H9 (cell line): ENCODE measurements at regions not wholly inside any gene's neighbourhood (a gene's known extent, or its start where the extent isn't known, plus 50 kb on each side); places are given as distances from the start of the nearest gene placed in this dataset.

ENCODE experiments used
- DNase-seq: peaks from one replicate; pipeline ENCODE4 v3.0.0-alpha.2; 2017
- H2AFZ ChIP-seq: one replicate; pipeline ENCODE4 v1.6.1; 2013; ENCODE audit warnings: mild to moderate bottlenecking, low read length, control low read depth, moderate library complexity
- H2AK5ac ChIP-seq: 2 replicates; pipeline ENCODE4 v1.6.1; 2013; ENCODE audit warnings: low read length, control low read depth, mixed read lengths; ENCODE audit not compliant: insufficient read length
- H2BK120ac ChIP-seq: one replicate; pipeline ENCODE4 v1.6.1; 2013; ENCODE audit warnings: low read depth, mild to moderate bottlenecking, low read length, control low read depth, inconsistent platforms; ENCODE audit not compliant: poor library complexity, severe bottlenecking
- H2BK12ac ChIP-seq: 2 replicates; pipeline ENCODE4 v1.6.1; 2013; ENCODE audit warnings: low read length, control low read depth, mixed read lengths, low read depth; ENCODE audit not compliant: insufficient read length
- H2BK15ac ChIP-seq: 2 replicates; pipeline ENCODE4 v1.6.1; 2013; ENCODE audit warnings: low read depth, low read length, control low read depth
- H2BK20ac ChIP-seq: one replicate; pipeline ENCODE4 v1.6.1; 2013; ENCODE audit warnings: low read depth, mild to moderate bottlenecking, low read length, control low read depth, inconsistent platforms; ENCODE audit not compliant: poor library complexity, severe bottlenecking
- H2BK5ac ChIP-seq: 2 replicates; pipeline ENCODE4 v1.6.1; 2013; ENCODE audit warnings: low read length, control low read depth, mixed read lengths; ENCODE audit not compliant: insufficient read length
- H3K14ac ChIP-seq: 2 replicates; pipeline ENCODE4 v1.6.1; 2013; ENCODE audit warnings: low read length, control low read depth; ENCODE audit not compliant: insufficient read depth
- H3K18ac ChIP-seq: 2 replicates; pipeline ENCODE4 v1.6.1; 2013; ENCODE audit warnings: low read depth, mild to moderate bottlenecking, mixed read lengths, low read length, control low read depth; ENCODE audit not compliant: insufficient read length
- H3K23ac ChIP-seq: 2 replicates; pipeline ENCODE4 v1.6.1; 2013; ENCODE audit warnings: low read length, control low read depth, mixed read lengths, low read depth; ENCODE audit not compliant: insufficient read length
- H3K23me2 ChIP-seq: 2 replicates; pipeline ENCODE4 v1.6.1; 2013; ENCODE audit warnings: low read depth, mild to moderate bottlenecking, mixed read lengths, low read length, control low read depth; ENCODE audit not compliant: insufficient read length, poor library complexity, severe bottlenecking
- H3K27ac ChIP-seq: 2 replicates; pipeline ENCODE4 v1.5.1; 2013; ENCODE audit warnings: low read length, control low read depth, mixed read lengths, low read depth; ENCODE audit not compliant: insufficient read length
- H3K27me3 ChIP-seq: 2 replicates; pipeline ENCODE4 v1.6.1; 2013; ENCODE audit warnings: low read length, control low read depth, inconsistent platforms; ENCODE audit not compliant: insufficient read depth
- H3K4ac ChIP-seq: 2 replicates; pipeline ENCODE4 v1.6.1; 2013; ENCODE audit warnings: low read depth, mild to moderate bottlenecking, control low read depth, inconsistent platforms, low read length, moderate library complexity
- H3K4me1 ChIP-seq: 2 replicates; pipeline ENCODE4 v1.6.1; 2013; ENCODE audit warnings: low read length, control low read depth, inconsistent platforms; ENCODE audit not compliant: insufficient read depth
- H3K4me2 ChIP-seq: 2 replicates; pipeline ENCODE4 v1.6.1; 2013; ENCODE audit warnings: low read length, control low read depth, mixed read lengths; ENCODE audit not compliant: insufficient read length, insufficient read depth
- H3K56ac ChIP-seq: 2 replicates; pipeline ENCODE4 v1.6.1; 2013; ENCODE audit warnings: low read depth, mild to moderate bottlenecking, mixed read lengths, low read length, control low read depth; ENCODE audit not compliant: insufficient read length
- H3K79me1 ChIP-seq: 2 replicates; pipeline ENCODE4 v1.6.1; 2013; ENCODE audit warnings: low read depth, mild to moderate bottlenecking, moderate library complexity, low read length, control low read depth, inconsistent platforms; ENCODE audit not compliant: insufficient read depth, poor library complexity, severe bottlenecking
- H3K79me2 ChIP-seq: 2 replicates; pipeline ENCODE4 v1.6.1; 2013; ENCODE audit warnings: low read length, control low read depth, inconsistent platforms; ENCODE audit not compliant: insufficient read depth
- H3K9ac ChIP-seq: 2 replicates; pipeline ENCODE4 v1.6.1; 2013; ENCODE audit warnings: low read length, control low read depth, mixed read lengths; ENCODE audit not compliant: insufficient read length; ENCODE audit errors: extremely low read depth
- H3K9me3 ChIP-seq: one replicate; pipeline ENCODE4 v1.6.1; 2013; ENCODE audit warnings: low read depth, low read length, inconsistent platforms; ENCODE audit not compliant: control insufficient read depth
- H3T11ph ChIP-seq: one replicate; pipeline ENCODE4 v1.6.1; 2013; ENCODE audit warnings: mild to moderate bottlenecking, low read length, control low read depth, inconsistent platforms
- H4K20me1 ChIP-seq: one replicate; pipeline ENCODE4 v1.6.1; 2013; ENCODE audit not compliant: control insufficient read depth, insufficient read length, insufficient read depth
- H4K5ac ChIP-seq: 2 replicates; pipeline ENCODE4 v1.6.1; 2013; ENCODE audit warnings: low read depth, mild to moderate bottlenecking, mixed read lengths, low read length, control low read depth; ENCODE audit not compliant: insufficient read length
- H4K8ac ChIP-seq: replicated peaks from 2 replicates; pipeline ENCODE4 v1.6.1; 2013; ENCODE audit warnings: low read length, control low read depth, mixed read lengths, low read depth; ENCODE audit not compliant: insufficient read length
- H4K91ac ChIP-seq: 2 replicates; pipeline ENCODE4 v1.6.1; 2013; ENCODE audit warnings: low read depth, mild to moderate bottlenecking, moderate library complexity, mixed read lengths, low read length, control low read depth; ENCODE audit not compliant: insufficient read length
- H3K27ac Mint-ChIP-seq, 3 experiments: 2 replicates in 2 of 3; 3 replicates in 1 of 3; pipeline ENCODE4 v1.8.0; 2020 to 2021; ENCODE audit warnings: mixed read lengths in 3 of 3, mild to moderate bottlenecking in 1 of 3, moderate library complexity in 1 of 3
- H3K27me3 Mint-ChIP-seq: 2 replicates; pipeline ENCODE4 v1.8.0; 2021; ENCODE audit warnings: low read depth, mild to moderate bottlenecking, moderate library complexity, mixed read lengths
- H3K36me3 Mint-ChIP-seq, 3 experiments: 2 replicates in 2 of 3; 3 replicates in 1 of 3; pipeline ENCODE4 v1.8.0; 2020 to 2021; ENCODE audit warnings: low read depth in 3 of 3, mixed read lengths in 3 of 3; ENCODE audit not compliant: insufficient read depth in 1 of 3
- H3K4me1 Mint-ChIP-seq, 2 experiments: 2 replicates each; pipeline ENCODE4 v1.8.0; 2020; ENCODE audit warnings: mixed read lengths in 2 of 2
- H3K4me3 Mint-ChIP-seq, 2 experiments: 2 replicates in 1 of 2; 3 replicates in 1 of 2; pipeline ENCODE4 v1.8.0; 2020 to 2021; ENCODE audit warnings: mild to moderate bottlenecking in 2 of 2, mixed read lengths in 2 of 2, moderate library complexity in 1 of 2
- H3K9me3 Mint-ChIP-seq, 2 experiments: 2 replicates in 1 of 2; 3 replicates in 1 of 2; pipeline ENCODE4 v1.8.0; 2020; ENCODE audit warnings: mild to moderate bottlenecking in 2 of 2, mixed read lengths in 2 of 2, moderate library complexity in 1 of 2
- CTCF ChIP-seq: fragments of 200-600 bp; sonication (generic); conservative IDR thresholded peaks from 3 replicates; pipeline ENCODE4 v1.8.0; 2021; ENCODE audit warnings: antibody characterized with exemption, mild to moderate bottlenecking
- WGBS: extraction: QIAGEN DNeasy Blood & Tissue Kit; methylation state at CpG from one replicate; pipeline ENCODE4 v1.1.7; 2013; ENCODE audit warnings: missing lambda C conversion rate, low lambda C conversion rate, mixed read lengths; ENCODE audit not compliant: insufficient read length; ENCODE audit errors: extremely low coverage; 5-methylcytosine and 5-hydroxymethylcytosine counted together

GRCh38 chr4:124970011-124970410, 257.5 kb upstream of the ANKRD50 start:
- Histone ChIP-seq H3K4ac (no peak overlapping the region), H3T11ph (no peak overlapping the region), H2BK20ac (no peak overlapping the region), H3K14ac (no peak overlapping the region), H3K79me2 (no peaks in the 10 kb centered on the region), H3K18ac (no peak overlapping the region), H4K91ac (no peak overlapping the region), H3K27me3 (no peaks in the 10 kb centered on the region), H3K9ac (no peak overlapping the region), H2AK5ac (no peak overlapping the region), H2BK15ac (no peak overlapping the region), H2BK12ac (no peak overlapping the region), H2BK5ac (no peak overlapping the region), H3K23me2 (no peaks in the 10 kb centered on the region), H3K56ac (no peak overlapping the region), H3K79me1 (no peaks in the 10 kb centered on the region), H4K5ac (no peak overlapping the region), H3K27ac (no peak overlapping the region), H2AFZ (no peak overlapping the region), H3K23ac (no peak overlapping the region), H4K20me1 (no peaks in the 10 kb centered on the region), H3K4me1 (no peaks in the 10 kb centered on the region), H4K8ac (no peak overlapping the region), H2BK120ac (no peak overlapping the region), H3K9me3 (no peaks in the 10 kb centered on the region), H3K4me2 (no peak overlapping the region)
- WGBS, result no CpG with 5 or more reads among the region's 2 CpGs
- H3K27ac Mint-ChIP-seq, result no peak overlapping the region
- no peak overlapping the region for H3K4me3 Mint-ChIP-seq
- TF ChIP-seq CTCF, result no peak
- no peak for DNase-seq
- H3K27me3 Mint-ChIP-seq, result no peaks in the 10 kb centered on the region
- H3K9me3 Mint-ChIP-seq, result no peaks in the 10 kb centered on the region
- H3K36me3 Mint-ChIP-seq, result peaks cover 0 to 4% (median 0%) of the 10 kb centered on the region in 3 experiments; a peak in 1 of 7 replicates
- H3K4me1 Mint-ChIP-seq, result no peaks in the 10 kb centered on the region
